ENCODE measurements at regions not wholly inside any gene's neighbourhood (a gene's known extent, or its start where the extent isn't known, plus 50 kb on each side); places are given as distances from the start of the nearest gene placed in this dataset.

- peaks cover 13 to 17% of the 10 kb centered on the region in 2 experiments for H3K4me1 Mint-ChIP-seq
- Histone ChIP-seq H3K27me3 (ENCODE audit: insufficient read depth, low read length) (no peaks in the 10 kb centered on the region), H3K56ac (ENCODE audit: insufficient read length, low read depth, low read length) (no peak overlapping the region), H2BK120ac (ENCODE audit: low read depth, low read length, poor library complexity, severe bottlenecking) (no peak overlapping the region), H2BK15ac (ENCODE audit: low read depth, low read length) (no peak overlapping the region), H4K20me1 (ENCODE audit: control insufficient read depth, insufficient read depth, insufficient read length) (no peaks in the 10 kb centered on the region), H3K23me2 (ENCODE audit: insufficient read length, low read depth, low read length, poor library complexity, severe bottlenecking) (no peaks in the 10 kb centered on the region), H3K14ac (ENCODE audit: insufficient read depth, low read length) (no peak overlapping the region), H3K9me3 (ENCODE audit: control insufficient read depth, low read depth, low read length) (no peaks in the 10 kb centered on the region), H2AK5ac (ENCODE audit: insufficient read length, low read length) (no peak overlapping the region), H3K18ac (ENCODE audit: insufficient read length, low read depth, low read length) (no peak overlapping the region), H3K79me1 (ENCODE audit: insufficient read depth, low read depth, low read length, poor library complexity, severe bottlenecking) (no peaks in the 10 kb centered on the region), H4K8ac (replicated peaks; ENCODE audit: insufficient read length, low read depth, low read length) (no peak overlapping the region), H2BK5ac (ENCODE audit: insufficient read length, low read length) (no peak overlapping the region), H2BK12ac (ENCODE audit: insufficient read length, low read depth, low read length) (no peak overlapping the region), H4K5ac (ENCODE audit: insufficient read length, low read depth, low read length) (no peak overlapping the region), H4K91ac (ENCODE audit: insufficient read length, low read depth, low read length) (no peak overlapping the region), H3K27ac (ENCODE audit: insufficient read length, low read depth, low read length) (no peak overlapping the region), H3K23ac (ENCODE audit: insufficient read length, low read depth, low read length) (no peak overlapping the region), H3K4me2 (ENCODE audit: insufficient read depth, insufficient read length, low read length) (no peak overlapping the region), H3K9ac (ENCODE audit: extremely low read depth, insufficient read length, low read length) (no peak overlapping the region), H3K79me2 (ENCODE audit: insufficient read depth, low read length) (no peaks in the 10 kb centered on the region), H3K4me1 (ENCODE audit: insufficient read depth, low read length) (peaks cover 4% of the 10 kb centered on the region; the same call in 1 of the 2 replicates), H2BK20ac (ENCODE audit: low read depth, low read length, poor library complexity, severe bottlenecking) (no peak overlapping the region), H2AFZ (ENCODE audit: low read length) (no peak overlapping the region), H3T11ph (ENCODE audit: low read length) (no peak overlapping the region), H3K4ac (ENCODE audit: low read depth, low read length) (no peak overlapping the region)
- H3K9me3 Mint-ChIP-seq: no peaks in the 10 kb centered on the region
- no peak for DNase-seq
- WGBS (ENCODE audit: extremely low coverage, insufficient read length, low lambda C conversion rate): no CpG with 5 or more reads among the region's 6 CpGs
- H3K4me3 Mint-ChIP-seq: no peak overlapping the region
- TF ChIP-seq CTCF (conservative IDR thresholded peaks at IDR 0.05): no peak
- H3K27me3 Mint-ChIP-seq (ENCODE audit: low read depth): no peaks in the 10 kb centered on the region; the same call in 1 of the 2 replicates
- H3K27ac Mint-ChIP-seq: no peak overlapping the region
- H3K36me3 Mint-ChIP-seq (ENCODE audit: insufficient read depth in 1 of 3, low read depth in 3 of 3): no peaks in the 10 kb centered on the region
Observed at GRCh38 chr17:27965224-27965623, 72.1 kb upstream of the LYRM9 start.

All from H9 (cell line).